Keratinocyte (primary cell): ENCODE measurements at regions not wholly inside any gene's neighbourhood (a gene's known extent, or its start where the extent isn't known, plus 50 kb on each side); places are given as distances from the start of the nearest gene placed in this dataset.

ENCODE experiments used
- EZH2 ChIP-seq: IDR thresholded peaks from one replicate; pipeline ENCODE4 v1.6.1; 2012; ENCODE audit warnings: inconsistent platforms, mild to moderate bottlenecking, low read length, moderate library complexity
- TF ChIP-seq, protein P1 (sequence below), 3 experiments: IDR thresholded peaks in 1 of 3; conservative IDR thresholded peaks in 1 of 3; optimal IDR thresholded peaks in 1 of 3; 2 replicates in 2 of 3; 3 replicates in 1 of 3; pipeline versions ENCODE3 to v1.5.1; 2011; ENCODE audit warnings: low read length in 3 of 3, mild to moderate bottlenecking in 3 of 3, moderate library complexity in 2 of 3, control low read depth in 1 of 3, inconsistent platforms in 1 of 3; ENCODE audit not compliant: insufficient read depth in 2 of 3; ENCODE audit errors: extremely low read depth in 1 of 3

DNA sequence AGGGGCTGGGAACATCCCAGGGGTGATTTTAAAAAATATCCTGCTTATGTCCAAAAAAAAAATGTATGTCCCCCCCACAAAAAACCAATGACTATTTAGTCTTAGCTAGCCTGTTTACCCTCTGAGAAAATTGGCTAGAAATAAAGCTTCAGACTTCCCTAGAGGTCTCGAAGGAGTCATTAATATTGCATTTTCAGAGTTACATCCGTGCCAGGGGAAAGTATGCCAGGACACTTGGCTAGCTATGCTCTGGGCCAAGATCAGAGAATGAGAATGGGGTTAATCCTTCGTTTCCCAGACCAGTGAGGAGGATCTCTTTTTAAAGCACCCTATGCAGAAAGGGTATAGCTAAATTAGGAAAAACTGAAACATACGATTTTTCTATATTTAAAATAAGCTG, 183.6 kb downstream of the MC4R start:
- TF ChIP-seq, protein P1, sequence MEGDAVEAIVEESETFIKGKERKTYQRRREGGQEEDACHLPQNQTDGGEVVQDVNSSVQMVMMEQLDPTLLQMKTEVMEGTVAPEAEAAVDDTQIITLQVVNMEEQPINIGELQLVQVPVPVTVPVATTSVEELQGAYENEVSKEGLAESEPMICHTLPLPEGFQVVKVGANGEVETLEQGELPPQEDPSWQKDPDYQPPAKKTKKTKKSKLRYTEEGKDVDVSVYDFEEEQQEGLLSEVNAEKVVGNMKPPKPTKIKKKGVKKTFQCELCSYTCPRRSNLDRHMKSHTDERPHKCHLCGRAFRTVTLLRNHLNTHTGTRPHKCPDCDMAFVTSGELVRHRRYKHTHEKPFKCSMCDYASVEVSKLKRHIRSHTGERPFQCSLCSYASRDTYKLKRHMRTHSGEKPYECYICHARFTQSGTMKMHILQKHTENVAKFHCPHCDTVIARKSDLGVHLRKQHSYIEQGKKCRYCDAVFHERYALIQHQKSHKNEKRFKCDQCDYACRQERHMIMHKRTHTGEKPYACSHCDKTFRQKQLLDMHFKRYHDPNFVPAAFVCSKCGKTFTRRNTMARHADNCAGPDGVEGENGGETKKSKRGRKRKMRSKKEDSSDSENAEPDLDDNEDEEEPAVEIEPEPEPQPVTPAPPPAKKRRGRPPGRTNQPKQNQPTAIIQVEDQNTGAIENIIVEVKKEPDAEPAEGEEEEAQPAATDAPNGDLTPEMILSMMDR (optimal IDR thresholded peaks at IDR 0.05 in 1 of 3, IDR thresholded peaks at IDR 0.05 in 1 of 3, conservative IDR thresholded peaks at IDR 0.05 in 1 of 3; ENCODE audit: extremely low read depth in 1 of 3, insufficient read depth in 2 of 3, low read length in 3 of 3) = no peak
- no peak for TF ChIP-seq EZH2
